Anterior cingulate cortex (tissue), 58 donors: ENCODE measurements at regions not wholly inside any gene's neighbourhood (a gene's known extent, or its start where the extent isn't known, plus 50 kb on each side); places are given as distances from the start of the nearest gene placed in this dataset.
A peak's percentile ranks its signal among the peaks of the same experiment; 100 is the strongest.
"Not testable (repeated sequence)": the region's sequence is repeated elsewhere in the genome, so short reads cannot be mapped to it uniquely, and the experiment has no call there.

Experiments used
- DNase-seq, 58 donors: peaks; one replicate each; lab custom pipeline; 2025; lab: John Stamatoyannopoulos, UW

GRCh38 chr6:112910256-112910655 lies 563.1 kb downstream of the RFPL4B start:
- no peak for DNase-seq

GRCh38 chr6:112911959-112912358 lies 564.8 kb downstream of the RFPL4B start:
- DNase-seq: no peak

GRCh38 chr6:112912416-112913101 lies 565.4 kb downstream of the RFPL4B start:
- DNase-seq: no peak

- DNase-seq: not testable (repeated sequence)
These were observed 572.6 kb downstream of the RFPL4B start for GRCh38 chr6:112919744-112920143.

GRCh38 chr6:112920994-112921393 lies 573.9 kb downstream of the RFPL4B start:
- no peak for DNase-seq

GRCh38 chr6:112923940-112924587 lies 576.9 kb downstream of the RFPL4B start:
- DNase-seq: no peak

- DNase-seq: no peak
These were observed 578.6 kb downstream of the RFPL4B start for GRCh38 chr6:112925702-112926101.

GRCh38 chr6:112927641-112928320 lies 580.7 kb downstream of the RFPL4B start:
- DNase-seq: no peak

- DNase-seq: no peak
These were observed 582.5 kb downstream of the RFPL4B start for GRCh38 chr6:112929641-112930040.

GRCh38 chr6:112931832-112932231 lies 584.7 kb downstream of the RFPL4B start:
- DNase-seq: no peak

- no peak for DNase-seq
These were observed 586.8 kb downstream of the RFPL4B start for GRCh38 chr6:112933947-112934346.

GRCh38 chr6:112934433-112935327 lies 587.5 kb downstream of the RFPL4B start:
- no peak for DNase-seq

GRCh38 chr6:112935402-112936078 lies 588.4 kb downstream of the RFPL4B start:
- no peak for DNase-seq

- no peak for DNase-seq
These were observed 588.9 kb downstream of the RFPL4B start for GRCh38 chr6:112936079-112936472.

GRCh38 chr6:112936504-112936903 lies 589.4 kb downstream of the RFPL4B start:
- no peak for DNase-seq

GRCh38 chr6:112937690-112938089 lies 590.6 kb downstream of the RFPL4B start:
- DNase-seq: not testable (repeated sequence)

- no peak for DNase-seq
These were observed 591.5 kb downstream of the RFPL4B start for GRCh38 chr6:112938650-112939049.

GRCh38 chr6:112939563-112939962 lies 592.4 kb downstream of the RFPL4B start:
- peak in 1 of 58 donors; percentile 3 for DNase-seq

GRCh38 chr6:112941613-112942012 lies 594.5 kb downstream of the RFPL4B start:
- no peak for DNase-seq

- no peak for DNase-seq
These were observed 598.9 kb downstream of the RFPL4B start for GRCh38 chr6:112946051-112946450.
